Liver (tissue), 7 donors: ENCODE measurements at regions not wholly inside any gene's neighbourhood (a gene's known extent, or its start where the extent isn't known, plus 50 kb on each side); places are given as distances from the start of the nearest gene placed in this dataset.

ENCODE experiments used
- DNase-seq: peaks from one replicate; pipeline ENCODE4 v3.0.0-alpha.2; 2017; ENCODE audit warnings: low spot score
- H3K27ac ChIP-seq, 2 donors: one replicate each; pipeline ENCODE4 v1.7.0; 2013; ENCODE audit warnings: inconsistent platforms in 2 of 2, low read length in 2 of 2, control low read depth in 1 of 2, low read depth in 1 of 2, mild to moderate bottlenecking in 1 of 2
- H3K27me3 ChIP-seq, 4 donors: one replicate each; pipeline versions ENCODE4 v1.6.1 to v1.7.0; 2013; ENCODE audit warnings: low read length in 3 of 4, inconsistent platforms in 1 of 4, mild to moderate bottlenecking in 1 of 4, moderate library complexity in 1 of 4; ENCODE audit not compliant: control insufficient read depth in 4 of 4, insufficient read depth in 4 of 4
- H3K36me3 ChIP-seq, 4 donors: one replicate each; pipeline versions ENCODE4 v1.6.1 to v1.7.0; 2013; ENCODE audit warnings: low read length in 3 of 4, mild to moderate bottlenecking in 3 of 4, low read depth in 1 of 4, moderate library complexity in 1 of 4; ENCODE audit not compliant: control insufficient read depth in 4 of 4, insufficient read depth in 3 of 4
- H3K4me1 ChIP-seq, 4 donors: one replicate each; pipeline versions ENCODE4 v1.6.1 to v1.7.0; 2013; ENCODE audit warnings: low read length in 3 of 4, mild to moderate bottlenecking in 3 of 4, moderate library complexity in 1 of 4; ENCODE audit not compliant: control insufficient read depth in 4 of 4, insufficient read depth in 4 of 4
- H3K4me3 ChIP-seq, 3 donors: one replicate each; pipeline versions ENCODE4 v1.6.1 to v1.7.0; 2013; ENCODE audit warnings: low read length in 3 of 3, control low read depth in 1 of 3, low read depth in 1 of 3, mild to moderate bottlenecking in 1 of 3
- H3K9ac ChIP-seq, 2 donors: one replicate each; pipeline ENCODE4 v1.7.0; 2013; ENCODE audit warnings: low read length in 2 of 2, mild to moderate bottlenecking in 2 of 2, moderate library complexity in 2 of 2, control low read depth in 1 of 2, low read depth in 1 of 2
- H3K9me3 ChIP-seq, 4 donors: one replicate each; pipeline versions ENCODE4 v1.6.1 to v1.7.0; 2013; ENCODE audit warnings: low read length in 3 of 4; ENCODE audit not compliant: control insufficient read depth in 4 of 4
- EGR1 ChIP-seq, 2 donors: IDR thresholded peaks; 2 replicates each; pipeline ENCODE4 v1.6.1; 2016 to 2018; ENCODE audit warnings: antibody characterized with exemption in 2 of 2, low read depth in 2 of 2
- FOXA1 ChIP-seq: IDR thresholded peaks from 2 replicates; pipeline ENCODE4 v1.6.1; 2016; ENCODE audit warnings: antibody characterized with exemption
- GABPA ChIP-seq, 2 donors: IDR thresholded peaks in 1 of 2; conservative IDR thresholded peaks in 1 of 2; 2 replicates each; pipeline ENCODE4 v1.6.1; 2016; ENCODE audit warnings: antibody characterized with exemption in 2 of 2, mild to moderate bottlenecking in 1 of 2, moderate library complexity in 1 of 2
- HNF4G ChIP-seq: IDR thresholded peaks from 2 replicates; pipeline ENCODE4 v1.6.1; 2016; ENCODE audit warnings: antibody characterized with exemption
- MAX ChIP-seq: IDR thresholded peaks from 2 replicates; pipeline ENCODE4 v1.6.1; 2016; ENCODE audit warnings: antibody characterized with exemption
- NR2F2 ChIP-seq: IDR thresholded peaks from 2 replicates; pipeline ENCODE4 v1.6.1; 2016; ENCODE audit warnings: antibody characterized with exemption
- RAD21 ChIP-seq, 2 donors: IDR thresholded peaks; 2 replicates each; pipeline ENCODE4 v1.6.1; 2016; ENCODE audit warnings: antibody characterized with exemption in 2 of 2, mild to moderate bottlenecking in 2 of 2
- SP1 ChIP-seq: IDR thresholded peaks from 2 replicates; pipeline ENCODE4 v1.6.1; 2018; ENCODE audit warnings: antibody characterized with exemption, mild to moderate bottlenecking
- TAF1 ChIP-seq: conservative IDR thresholded peaks from 2 replicates; pipeline ENCODE4 v1.6.1; 2016; ENCODE audit warnings: antibody characterized with exemption, mild to moderate bottlenecking
- YY1 ChIP-seq: IDR thresholded peaks from 2 replicates; pipeline ENCODE4 v1.6.1; 2016; ENCODE audit warnings: antibody characterized with exemption, mild to moderate bottlenecking
- ZBTB33 ChIP-seq: IDR thresholded peaks from 2 replicates; pipeline ENCODE4 v1.6.1; 2016; ENCODE audit warnings: antibody characterized with exemption
- WGBS: extraction: QIAGEN DNeasy Blood & Tissue Kit; methylation state at CpG from one replicate; pipeline ENCODE4 v1.1.7; 2013; 5-methylcytosine and 5-hydroxymethylcytosine counted together
- TF ChIP-seq, protein P1 (sequence below): IDR thresholded peaks from 2 replicates; pipeline ENCODE4 v1.6.1; 2016; ENCODE audit warnings: antibody characterized with exemption, mild to moderate bottlenecking
- donor health status: healthy.
- donor health status: healthy.
- donor health status: healthy.
- donor health status: healthy.

DNA sequence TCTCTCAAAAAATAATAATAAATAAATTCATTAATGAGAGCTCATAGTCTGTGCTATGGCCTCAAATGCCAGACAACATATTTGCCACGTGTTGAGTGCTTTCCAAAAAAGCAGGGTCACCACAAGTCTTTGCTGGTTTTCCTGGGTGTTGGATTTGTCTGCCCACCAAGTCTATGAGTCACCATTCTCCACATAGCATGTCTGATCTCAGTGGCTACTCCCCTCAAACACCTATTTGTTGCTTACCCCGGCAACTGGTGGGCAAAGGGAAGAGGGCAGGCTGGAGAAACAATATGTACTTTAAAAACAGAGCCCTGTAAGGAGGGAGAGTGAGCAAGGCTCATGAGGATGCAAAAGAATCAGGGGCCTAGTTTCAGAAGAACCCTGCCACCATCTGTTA, 120.0 kb upstream of the ARRDC4 start (continued):
- TF ChIP-seq YY1 (no peak), EGR1 (IDR thresholded peaks at IDR 0.05; ENCODE audit: low read depth in 2 of 2) (no peak), HNF4G (no peak), RAD21 (IDR thresholded peaks at IDR 0.05) (no peak), MAX (no peak), SP1 (no peak), FOXA1 (no peak), GABPA (IDR thresholded peaks at IDR 0.05 in 1 of 2, conservative IDR thresholded peaks at IDR 0.05 in 1 of 2) (no peak)
- TF ChIP-seq, protein P1, sequence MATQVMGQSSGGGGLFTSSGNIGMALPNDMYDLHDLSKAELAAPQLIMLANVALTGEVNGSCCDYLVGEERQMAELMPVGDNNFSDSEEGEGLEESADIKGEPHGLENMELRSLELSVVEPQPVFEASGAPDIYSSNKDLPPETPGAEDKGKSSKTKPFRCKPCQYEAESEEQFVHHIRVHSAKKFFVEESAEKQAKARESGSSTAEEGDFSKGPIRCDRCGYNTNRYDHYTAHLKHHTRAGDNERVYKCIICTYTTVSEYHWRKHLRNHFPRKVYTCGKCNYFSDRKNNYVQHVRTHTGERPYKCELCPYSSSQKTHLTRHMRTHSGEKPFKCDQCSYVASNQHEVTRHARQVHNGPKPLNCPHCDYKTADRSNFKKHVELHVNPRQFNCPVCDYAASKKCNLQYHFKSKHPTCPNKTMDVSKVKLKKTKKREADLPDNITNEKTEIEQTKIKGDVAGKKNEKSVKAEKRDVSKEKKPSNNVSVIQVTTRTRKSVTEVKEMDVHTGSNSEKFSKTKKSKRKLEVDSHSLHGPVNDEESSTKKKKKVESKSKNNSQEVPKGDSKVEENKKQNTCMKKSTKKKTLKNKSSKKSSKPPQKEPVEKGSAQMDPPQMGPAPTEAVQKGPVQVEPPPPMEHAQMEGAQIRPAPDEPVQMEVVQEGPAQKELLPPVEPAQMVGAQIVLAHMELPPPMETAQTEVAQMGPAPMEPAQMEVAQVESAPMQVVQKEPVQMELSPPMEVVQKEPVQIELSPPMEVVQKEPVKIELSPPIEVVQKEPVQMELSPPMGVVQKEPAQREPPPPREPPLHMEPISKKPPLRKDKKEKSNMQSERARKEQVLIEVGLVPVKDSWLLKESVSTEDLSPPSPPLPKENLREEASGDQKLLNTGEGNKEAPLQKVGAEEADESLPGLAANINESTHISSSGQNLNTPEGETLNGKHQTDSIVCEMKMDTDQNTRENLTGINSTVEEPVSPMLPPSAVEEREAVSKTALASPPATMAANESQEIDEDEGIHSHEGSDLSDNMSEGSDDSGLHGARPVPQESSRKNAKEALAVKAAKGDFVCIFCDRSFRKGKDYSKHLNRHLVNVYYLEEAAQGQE, result no peak

- H3K4me1 ChIP-seq, result no peaks in the 10 kb centered on the region
- H3K9ac ChIP-seq, result no peak overlapping the region
- no peaks in the 10 kb centered on the region for H3K9me3 ChIP-seq
- H3K27me3 ChIP-seq, result peaks cover 0 to 2% (median 0%) of the 10 kb centered on the region in 4 donors
- no peak overlapping the region for H3K4me3 ChIP-seq
- TF ChIP-seq GABPA (IDR thresholded peaks at IDR 0.05 in 1 of 2, conservative IDR thresholded peaks at IDR 0.05 in 1 of 2) (no peak), FOXA1 (no peak), TAF1 (no peak), RAD21 (IDR thresholded peaks at IDR 0.05) (no peak), YY1 (no peak)
- TF ChIP-seq, protein P1, result no peak
- no peak overlapping the region for H3K27ac ChIP-seq
- DNase-seq, result no peak
- H3K36me3 ChIP-seq, result no peaks in the 10 kb centered on the region
- 83% methylated on average over 3 of the region's 3 CpGs for WGBS
Measured at GRCh38 chr15:97841558-97841957, 118.9 kb upstream of the ARRDC4 start.

DNA sequence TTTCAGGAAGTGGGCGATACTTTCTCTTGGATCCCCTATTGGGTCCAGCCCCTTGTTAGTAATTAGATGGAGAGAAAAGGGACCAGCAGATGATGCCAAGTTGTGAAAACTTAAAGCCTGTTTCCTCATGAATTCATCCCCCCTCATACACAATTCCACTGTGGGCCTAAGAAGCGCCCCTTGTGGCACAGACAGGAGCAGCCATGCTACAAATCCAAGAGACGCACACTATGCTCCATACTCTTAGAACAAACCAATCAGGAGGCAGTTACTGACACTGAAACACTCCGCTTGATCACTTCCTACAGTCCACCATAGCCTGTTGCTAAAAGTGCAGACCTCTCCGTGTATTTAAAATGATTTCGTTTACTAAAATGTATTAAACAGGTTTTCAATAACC, 111.3 kb upstream of the ARRDC4 start:
- WGBS, result 73% methylated on average over 6 of the region's 6 CpGs

More for the DNA sequence above, 111.3 kb upstream of the ARRDC4 start:
- H3K9me3 ChIP-seq, result no peaks in the 10 kb centered on the region
- H3K4me3 ChIP-seq, result no peak overlapping the region
- no peaks in the 10 kb centered on the region for H3K27me3 ChIP-seq
- no peaks in the 10 kb centered on the region for H3K4me1 ChIP-seq
- no peak overlapping the region for H3K27ac ChIP-seq
- H3K36me3 ChIP-seq, result no peaks in the 10 kb centered on the region
- TF ChIP-seq NR2F2, result no peak
- no peak for TF ChIP-seq EGR1 (IDR thresholded peaks at IDR 0.05; ENCODE audit: low read depth in 2 of 2)
- TF ChIP-seq ZBTB33, result no peak
- TF ChIP-seq MAX, result no peak
- no peak for DNase-seq
- no peak overlapping the region for H3K9ac ChIP-seq
